ENCODE measurements at regions not wholly inside any gene's neighbourhood (a gene's known extent, or its start where the extent isn't known, plus 50 kb on each side); places are given as distances from the start of the nearest gene placed in this dataset.

DNA sequence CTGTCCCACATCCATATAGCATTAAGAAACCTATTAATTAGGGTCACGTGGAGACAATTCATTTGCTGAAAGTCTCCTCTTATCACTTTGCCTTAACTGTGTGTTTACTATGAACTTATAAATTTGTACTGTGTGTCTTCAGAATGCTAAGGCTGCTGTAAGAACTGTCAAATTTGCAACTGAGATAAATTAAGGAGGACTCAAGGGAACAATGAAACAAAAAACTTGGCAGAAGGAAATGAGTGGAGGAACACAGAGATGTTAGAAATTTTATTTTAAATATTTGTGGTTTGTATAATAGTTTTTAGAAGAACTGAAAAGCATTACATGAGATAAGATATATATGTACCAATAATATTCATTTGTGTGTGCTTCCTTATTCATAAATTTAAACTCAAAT is 1005.3 kb upstream of the SORCS1 start:
- H3K4me2 ChIP-seq (ENCODE audit: extremely low read depth, insufficient read depth, low read length) = no peak overlapping the region
- H2AFZ ChIP-seq (ENCODE audit: low read length) = no peak overlapping the region
- H4K20me1 ChIP-seq (ENCODE audit: control insufficient read depth, extremely low read depth, insufficient read depth, low read length) = no peaks in the 10 kb centered on the region
- H3K4me3 ChIP-seq (replicated peaks in 1 of 4; ENCODE audit: control extremely low read depth in 1 of 4, insufficient read depth in 1 of 4, low read depth in 3 of 4, low read length in 4 of 4) = no peak overlapping the region
- H3K27me3 ChIP-seq (ENCODE audit: control insufficient read depth, insufficient read depth, low read length) = no peaks in the 10 kb centered on the region
- H3K9me3 ChIP-seq (ENCODE audit: control insufficient read depth, insufficient read depth, low read depth, low read length) = no peaks in the 10 kb centered on the region
- no peak for DNase-seq (ENCODE audit: low read depth in 2 of 2)
- no peak overlapping the region for H3K9ac ChIP-seq (ENCODE audit: insufficient read depth, low read length)
- TF ChIP-seq EZH2 (IDR thresholded peaks at IDR 0.05; ENCODE audit: low read length, missing control alignments) (no peak), CTCF (conservative IDR thresholded peaks at IDR 0.05 in 1 of 2, IDR thresholded peaks at IDR 0.05 in 1 of 2; ENCODE audit: low read depth in 1 of 2, low read length in 2 of 2) (no peak)
- no peaks in the 10 kb centered on the region for H3K4me1 ChIP-seq (ENCODE audit: control insufficient read depth, extremely low read depth, insufficient read depth, low read length)
- H3K27ac ChIP-seq (ENCODE audit: insufficient read depth, low read length) = no peak overlapping the region
- no peaks in the 10 kb centered on the region for H3K36me3 ChIP-seq (ENCODE audit: control insufficient read depth, insufficient read depth, low read length)
- no peaks in the 10 kb centered on the region for H3K79me2 ChIP-seq (ENCODE audit: control insufficient read depth, insufficient read depth, low read length)

GRCh38 chr10:108167766-108168165 is 1003.3 kb upstream of the SORCS1 start:
- H3K36me3 ChIP-seq (ENCODE audit: control insufficient read depth, insufficient read depth, low read length) = no peaks in the 10 kb centered on the region
- H2AFZ ChIP-seq (ENCODE audit: low read length) = no peak overlapping the region
- H3K79me2 ChIP-seq (ENCODE audit: control insufficient read depth, insufficient read depth, low read length) = no peaks in the 10 kb centered on the region
- H3K4me2 ChIP-seq (ENCODE audit: extremely low read depth, insufficient read depth, low read length) = no peak overlapping the region
- no peak overlapping the region for H3K9ac ChIP-seq (ENCODE audit: insufficient read depth, low read length)
- DNase-seq (ENCODE audit: low read depth in 2 of 2) = no peak
- no peak overlapping the region for H3K27ac ChIP-seq (ENCODE audit: insufficient read depth, low read length)
- H3K4me1 ChIP-seq (ENCODE audit: control insufficient read depth, extremely low read depth, insufficient read depth, low read length) = no peaks in the 10 kb centered on the region
- H3K27me3 ChIP-seq (ENCODE audit: control insufficient read depth, insufficient read depth, low read length) = no peaks in the 10 kb centered on the region
- TF ChIP-seq CTCF (conservative IDR thresholded peaks at IDR 0.05 in 1 of 2, IDR thresholded peaks at IDR 0.05 in 1 of 2; ENCODE audit: low read depth in 1 of 2, low read length in 2 of 2) = no peak
- no peak for TF ChIP-seq EZH2 (IDR thresholded peaks at IDR 0.05; ENCODE audit: low read length, missing control alignments)
- H3K4me3 ChIP-seq (replicated peaks in 1 of 4; ENCODE audit: control extremely low read depth in 1 of 4, insufficient read depth in 1 of 4, low read depth in 3 of 4, low read length in 4 of 4) = no peak overlapping the region
- H3K9me3 ChIP-seq (ENCODE audit: control insufficient read depth, insufficient read depth, low read depth, low read length) = no peaks in the 10 kb centered on the region
- no peaks in the 10 kb centered on the region for H4K20me1 ChIP-seq (ENCODE audit: control insufficient read depth, extremely low read depth, insufficient read depth, low read length)

DNA sequence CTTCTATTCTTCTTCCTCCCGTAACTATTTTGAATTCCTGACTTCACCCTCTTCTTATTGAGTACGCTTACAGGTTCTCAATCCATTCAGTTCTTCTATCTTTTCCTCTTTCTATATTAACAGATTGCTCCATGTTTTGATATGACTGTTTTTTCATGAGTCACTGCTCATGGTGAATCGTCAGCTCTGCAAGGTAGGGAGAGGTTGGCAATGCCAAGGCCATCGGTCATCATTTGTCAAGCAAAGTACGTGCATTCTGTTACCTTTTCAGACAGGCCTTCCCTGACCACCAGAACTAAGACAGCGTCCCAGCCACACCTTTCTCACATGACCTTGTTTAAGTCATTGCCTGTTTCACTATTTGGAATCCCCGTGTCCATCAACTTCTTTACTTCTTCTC is 1001.9 kb upstream of the SORCS1 start:
- no peaks in the 10 kb centered on the region for H4K20me1 ChIP-seq (ENCODE audit: control insufficient read depth, extremely low read depth, insufficient read depth, low read length)
- H3K36me3 ChIP-seq (ENCODE audit: control insufficient read depth, insufficient read depth, low read length) = no peaks in the 10 kb centered on the region

More for the DNA sequence above, 1001.9 kb upstream of the SORCS1 start:
- no peak overlapping the region for H3K27ac ChIP-seq (ENCODE audit: insufficient read depth, low read length)
- H3K27me3 ChIP-seq (ENCODE audit: control insufficient read depth, insufficient read depth, low read length) = no peaks in the 10 kb centered on the region
- no peaks in the 10 kb centered on the region for H3K9me3 ChIP-seq (ENCODE audit: control insufficient read depth, insufficient read depth, low read depth, low read length)
- H3K4me2 ChIP-seq (ENCODE audit: extremely low read depth, insufficient read depth, low read length) = no peak overlapping the region
- DNase-seq (ENCODE audit: low read depth in 2 of 2) = no peak
- H2AFZ ChIP-seq (ENCODE audit: low read length) = no peak overlapping the region
- H3K4me1 ChIP-seq (ENCODE audit: control insufficient read depth, extremely low read depth, insufficient read depth, low read length) = no peaks in the 10 kb centered on the region
- H3K4me3 ChIP-seq (replicated peaks in 1 of 4; ENCODE audit: control extremely low read depth in 1 of 4, insufficient read depth in 1 of 4, low read depth in 3 of 4, low read length in 4 of 4) = no peak overlapping the region
- H3K79me2 ChIP-seq (ENCODE audit: control insufficient read depth, insufficient read depth, low read length) = no peaks in the 10 kb centered on the region
- no peak overlapping the region for H3K9ac ChIP-seq (ENCODE audit: insufficient read depth, low read length)
- TF ChIP-seq CTCF (conservative IDR thresholded peaks at IDR 0.05 in 1 of 2, IDR thresholded peaks at IDR 0.05 in 1 of 2; ENCODE audit: low read depth in 1 of 2, low read length in 2 of 2) (no peak), EZH2 (IDR thresholded peaks at IDR 0.05; ENCODE audit: low read length, missing control alignments) (no peak)

All from fibroblast of lung (primary cell).